Caco-2 (cell line): ENCODE measurements at regions not wholly inside any gene's neighbourhood (a gene's known extent, or its start where the extent isn't known, plus 50 kb on each side); places are given as distances from the start of the nearest gene placed in this dataset.

Source experiments
- BruUV-seq: library from RNA; stranded (reverse); fragments of 400-500 nt; replicated peaks from 2 replicates; lab custom pipeline; 2021; lab: Mats Ljungman, UMichigan
- CTCF ChIA-PET: fragments of 300-600 bp; sonication (Branson Sonifier 250); formaldehyde crosslinking; loops from one replicate; lab custom pipeline; 2022; ENCODE audit warnings: antibody characterized with exemption; lab: Charles Lee
- POLR2A ChIA-PET: fragments of 300-600 bp; sonication (Branson Sonifier 250); formaldehyde crosslinking; loops from one replicate; lab custom pipeline; 2022; ENCODE audit warnings: antibody characterized with exemption; lab: Charles Lee
- DNase-seq, 2 experiments: peaks; one replicate each; pipeline versions ENCODE4 v3.0.0 to v3.0.0-alpha.2; 2020 to 2022
- H3K27me3 ChIP-seq: replicated peaks from 2 replicates; pipeline ENCODE4 v1.6.0; 2011; ENCODE audit warnings: low read length; ENCODE audit not compliant: control insufficient read depth, insufficient read depth
- H3K36me3 ChIP-seq: 2 replicates; pipeline ENCODE4 v1.5.1; 2011; ENCODE audit warnings: low read length; ENCODE audit not compliant: control insufficient read depth, insufficient read depth
- H3K4me1 ChIP-seq: fragments of 250-450 bp; sonication (Bioruptor Pico); 2 replicates; pipeline ENCODE4 v1.5.1; 2020; ENCODE audit warnings: mild to moderate bottlenecking
- H3K4me3 ChIP-seq: 2 replicates; pipeline ENCODE4 v1.5.1; 2011; ENCODE audit warnings: low read depth, mild to moderate bottlenecking, control low read depth, low read length
- H3K9me3 ChIP-seq: fragments of 250-450 bp; sonication (Bioruptor Pico); 2 replicates; pipeline ENCODE4 v1.5.1; 2020; ENCODE audit warnings: mild to moderate bottlenecking, moderate library complexity
- H3K27ac Mint-ChIP-seq: one replicate; pipeline ENCODE4 v1.8.0; 2022; ENCODE audit warnings: mixed read lengths; ENCODE audit not compliant: unreplicated experiment
- H3K27me3 Mint-ChIP-seq: one replicate; pipeline ENCODE4 v1.8.0; 2022; ENCODE audit warnings: mixed read lengths; ENCODE audit not compliant: insufficient read depth, unreplicated experiment
- H3K36me3 Mint-ChIP-seq: one replicate; pipeline ENCODE4 v1.8.0; 2022; ENCODE audit warnings: mild to moderate bottlenecking, mixed read lengths; ENCODE audit not compliant: insufficient read depth, unreplicated experiment
- H3K4me1 Mint-ChIP-seq: one replicate; pipeline ENCODE4 v1.8.0; 2022; ENCODE audit warnings: low read depth, mixed read lengths; ENCODE audit not compliant: unreplicated experiment
- H3K4me3 Mint-ChIP-seq: one replicate; pipeline ENCODE4 v1.8.0; 2022; ENCODE audit warnings: mild to moderate bottlenecking, moderate library complexity, mixed read lengths; ENCODE audit not compliant: unreplicated experiment
- H3K9me3 Mint-ChIP-seq: one replicate; pipeline ENCODE4 v1.8.0; 2022; ENCODE audit warnings: mixed read lengths; ENCODE audit not compliant: unreplicated experiment
- intact Hi-C: fragments of 100-400 bp; cut with micrococcal nuclease; formaldehyde crosslinking; loops from one replicate; pipeline ENCODE4 v1.10.0; 2022; ENCODE audit not compliant: unreplicated experiment
- TF ChIP-seq, protein P1 (sequence below), 2 experiments: fragments of 200-600 bp in 1 of 2; IDR thresholded peaks; 1 replicate in 1 of 2; 2 replicates in 1 of 2; pipeline versions ENCODE4 v1.5.1 to v1.8.0; 2011 to 2022; ENCODE audit warnings: antibody characterized with exemption in 1 of 2, control low read depth in 1 of 2, inconsistent platforms in 1 of 2, low read depth in 1 of 2, low read length in 1 of 2, mild to moderate bottlenecking in 1 of 2, moderate library complexity in 1 of 2; ENCODE audit not compliant: insufficient read depth in 1 of 2, severe bottlenecking in 1 of 2, unreplicated experiment in 1 of 2

DNA sequence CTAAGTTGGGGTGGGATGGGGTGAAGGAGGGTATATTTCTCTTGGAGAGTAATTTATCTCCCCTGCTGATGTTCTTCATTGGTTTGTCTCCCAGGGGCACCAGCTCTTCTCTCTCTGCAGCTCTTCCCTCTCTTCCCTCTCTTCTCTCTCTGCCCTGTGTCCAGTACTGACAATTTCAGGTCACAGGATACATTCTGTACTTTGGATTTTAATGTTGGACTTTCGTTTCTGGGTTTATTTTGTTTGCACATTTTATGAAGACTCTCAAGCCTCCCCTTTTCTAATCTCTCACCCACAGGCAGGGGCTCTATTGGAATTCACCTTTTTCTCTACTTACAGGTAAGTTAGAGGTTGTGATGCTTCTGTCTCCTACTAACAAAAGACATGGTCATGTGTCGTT, 165.5 kb downstream of the CPEB2 start:
- Mint-ChIP-seq H3K27ac (no peak overlapping the region), H3K27me3 (peaks cover 3% of the 10 kb centered on the region), H3K36me3 (no peaks in the 10 kb centered on the region), H3K4me1 (peaks cover under 1% of the 10 kb centered on the region), H3K4me3 (no peak overlapping the region), H3K9me3 (peaks cover 16% of the 10 kb centered on the region)
- H3K4me3 ChIP-seq: no peak overlapping the region
- DNase-seq: no peak
- H3K27me3 ChIP-seq: no peaks in the 10 kb centered on the region
- intact Hi-C loops: loop anchor here (10.0 kb wide), 1 partner anchor 293 kb away; no protein-coding TSS in a partner anchor
- BruUV-seq: no TSS peak
- no peaks in the 10 kb centered on the region for H3K4me1 ChIP-seq
- H3K36me3 ChIP-seq: no peaks in the 10 kb centered on the region
- ChIA-PET POLR2A (no interaction called here), CTCF (no interaction called here)
- TF ChIP-seq, protein P1, sequence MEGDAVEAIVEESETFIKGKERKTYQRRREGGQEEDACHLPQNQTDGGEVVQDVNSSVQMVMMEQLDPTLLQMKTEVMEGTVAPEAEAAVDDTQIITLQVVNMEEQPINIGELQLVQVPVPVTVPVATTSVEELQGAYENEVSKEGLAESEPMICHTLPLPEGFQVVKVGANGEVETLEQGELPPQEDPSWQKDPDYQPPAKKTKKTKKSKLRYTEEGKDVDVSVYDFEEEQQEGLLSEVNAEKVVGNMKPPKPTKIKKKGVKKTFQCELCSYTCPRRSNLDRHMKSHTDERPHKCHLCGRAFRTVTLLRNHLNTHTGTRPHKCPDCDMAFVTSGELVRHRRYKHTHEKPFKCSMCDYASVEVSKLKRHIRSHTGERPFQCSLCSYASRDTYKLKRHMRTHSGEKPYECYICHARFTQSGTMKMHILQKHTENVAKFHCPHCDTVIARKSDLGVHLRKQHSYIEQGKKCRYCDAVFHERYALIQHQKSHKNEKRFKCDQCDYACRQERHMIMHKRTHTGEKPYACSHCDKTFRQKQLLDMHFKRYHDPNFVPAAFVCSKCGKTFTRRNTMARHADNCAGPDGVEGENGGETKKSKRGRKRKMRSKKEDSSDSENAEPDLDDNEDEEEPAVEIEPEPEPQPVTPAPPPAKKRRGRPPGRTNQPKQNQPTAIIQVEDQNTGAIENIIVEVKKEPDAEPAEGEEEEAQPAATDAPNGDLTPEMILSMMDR (IDR thresholded peaks at IDR 0.05; ENCODE audit: insufficient read depth in 1 of 2, low read depth in 1 of 2, low read length in 1 of 2, severe bottlenecking in 1 of 2, unreplicated experiment in 1 of 2): no peak
- no peaks in the 10 kb centered on the region for H3K9me3 ChIP-seq

DNA sequence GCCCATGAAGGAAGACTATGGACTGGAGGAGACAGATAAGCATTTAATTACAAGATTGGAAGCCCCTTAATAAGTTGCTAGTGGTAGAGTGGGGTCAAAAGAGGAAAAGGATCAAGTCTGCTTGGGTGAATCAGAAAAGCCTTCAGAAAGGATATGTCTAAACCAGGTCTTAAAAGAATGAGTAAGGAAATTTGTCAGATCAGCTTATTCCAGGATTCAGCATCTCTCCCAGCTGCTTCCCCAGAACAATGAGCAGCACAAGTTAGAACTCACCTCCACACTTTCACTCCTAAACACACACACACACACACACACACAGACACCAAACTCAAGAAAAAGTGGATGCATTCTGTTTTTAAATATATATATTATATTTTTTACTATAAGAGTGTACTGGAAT, 166.5 kb downstream of the CPEB2 start:
- CTCF ChIA-PET: no interaction called here
- TF ChIP-seq, protein P1 (IDR thresholded peaks at IDR 0.05; ENCODE audit: insufficient read depth in 1 of 2, low read depth in 1 of 2, low read length in 1 of 2, severe bottlenecking in 1 of 2, unreplicated experiment in 1 of 2): no peak
- no peaks in the 10 kb centered on the region for H3K36me3 ChIP-seq
- no peaks in the 10 kb centered on the region for H3K36me3 Mint-ChIP-seq
- no peak overlapping the region for H3K4me3 Mint-ChIP-seq
- POLR2A ChIA-PET: no interaction called here
- no TSS peak for BruUV-seq
- peaks cover 3% of the 10 kb centered on the region for H3K27me3 Mint-ChIP-seq
- DNase-seq: no peak
- no peaks in the 10 kb centered on the region for H3K9me3 ChIP-seq
- intact Hi-C loops: loop anchor here (10.0 kb wide), 1 partner anchor 294 kb away; no protein-coding TSS in a partner anchor
- H3K4me3 ChIP-seq: no peak overlapping the region
- peaks cover 17% of the 10 kb centered on the region for H3K9me3 Mint-ChIP-seq
- no peaks in the 10 kb centered on the region for H3K4me1 Mint-ChIP-seq
- no peaks in the 10 kb centered on the region for H3K4me1 ChIP-seq
- H3K27me3 ChIP-seq: no peaks in the 10 kb centered on the region
- H3K27ac Mint-ChIP-seq: no peak overlapping the region

DNA sequence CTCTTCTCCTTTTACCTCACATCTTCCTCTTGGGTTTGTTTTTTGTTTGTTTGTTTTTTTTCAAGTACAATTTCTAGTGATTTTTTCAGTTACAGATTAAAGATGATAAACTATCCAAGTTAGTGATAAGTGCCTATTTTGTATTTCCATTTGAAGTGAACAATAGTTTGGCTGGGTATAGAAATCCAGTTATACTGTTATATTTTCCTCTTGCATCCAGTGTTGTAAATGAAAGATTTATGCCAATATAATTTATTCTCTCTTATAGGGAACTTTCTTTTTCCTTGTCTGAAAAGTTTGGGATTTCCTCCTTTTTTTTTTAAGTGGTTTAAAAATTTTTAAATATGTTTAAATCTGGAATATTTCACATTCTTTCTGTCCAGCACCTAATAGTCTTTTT, 169.4 kb downstream of the CPEB2 start:
- no peaks in the 10 kb centered on the region for H3K27me3 ChIP-seq
- no peaks in the 10 kb centered on the region for H3K36me3 Mint-ChIP-seq
- TF ChIP-seq, protein P1 (IDR thresholded peaks at IDR 0.05; ENCODE audit: insufficient read depth in 1 of 2, low read depth in 1 of 2, low read length in 1 of 2, severe bottlenecking in 1 of 2, unreplicated experiment in 1 of 2): no peak
- no peaks in the 10 kb centered on the region for H3K9me3 ChIP-seq
- intact Hi-C loops: no loop called here
- H3K4me1 ChIP-seq: no peaks in the 10 kb centered on the region
- H3K9me3 Mint-ChIP-seq: peaks cover 17% of the 10 kb centered on the region
- H3K4me1 Mint-ChIP-seq: no peaks in the 10 kb centered on the region
- no TSS peak for BruUV-seq
- CTCF ChIA-PET: no interaction called here
- POLR2A ChIA-PET: no interaction called here
- peaks cover 2% of the 10 kb centered on the region for H3K27me3 Mint-ChIP-seq
- DNase-seq: no peak
- no peak overlapping the region for H3K27ac Mint-ChIP-seq
- H3K4me3 Mint-ChIP-seq: no peak overlapping the region
- no peak overlapping the region for H3K4me3 ChIP-seq
- H3K36me3 ChIP-seq: no peaks in the 10 kb centered on the region
